CD4-positive, CD25-positive, alpha-beta regulatory T cell (primary cell): ENCODE measurements at regions not wholly inside any gene's neighbourhood (a gene's known extent, or its start where the extent isn't known, plus 50 kb on each side); places are given as distances from the start of the nearest gene placed in this dataset.
"Not testable (repeated sequence)": the region's sequence is repeated elsewhere in the genome, so short reads cannot be mapped to it uniquely, and the experiment has no call there.

Experiments used
- ATAC-seq, 2 donors: fragments of 150-1000 bp; cut with Tn5 transposase; one replicate each; pipeline ENCODE4 v1.10.0; 2021; ENCODE audit warnings: low read depth in 2 of 2, moderate number of reproducible peaks in 2 of 2, moderate library complexity in 1 of 2
- DNase-seq, 3 donors: peaks; one replicate each; pipeline versions ENCODE4 v3.0.0 to v3.0.0-alpha.2; 2012 to 2022; ENCODE audit warnings: mixed read lengths in 1 of 3
- H3K27ac ChIP-seq: one replicate; pipeline ENCODE4 v1.7.0; 2013; ENCODE audit warnings: mild to moderate bottlenecking, low read length; ENCODE audit not compliant: insufficient read depth, poor library complexity, severe bottlenecking
- H3K27me3 ChIP-seq: one replicate; pipeline ENCODE4 v1.7.0; 2013; ENCODE audit warnings: low read length; ENCODE audit not compliant: control insufficient read depth, insufficient read depth
- H3K36me3 ChIP-seq: one replicate; pipeline ENCODE4 v1.7.0; 2013; ENCODE audit warnings: mild to moderate bottlenecking, low read length, moderate library complexity; ENCODE audit not compliant: control insufficient read depth, insufficient read depth
- H3K4me1 ChIP-seq: 2 replicates; pipeline ENCODE4 v1.7.0; 2013; ENCODE audit warnings: mild to moderate bottlenecking, low read length; ENCODE audit not compliant: insufficient read depth, control insufficient read depth, poor library complexity, severe bottlenecking
- H3K4me3 ChIP-seq: one replicate; pipeline ENCODE4 v1.7.0; 2013; ENCODE audit warnings: low read depth, mild to moderate bottlenecking, low read length, moderate library complexity
- H3K9me3 ChIP-seq, 2 experiments: 1 replicate in 1 of 2; 2 replicates in 1 of 2; pipeline ENCODE4 v1.7.0; 2013; ENCODE audit warnings: low read length in 2 of 2, mild to moderate bottlenecking in 1 of 2, moderate library complexity in 1 of 2; ENCODE audit not compliant: control insufficient read depth in 2 of 2
- H3K27ac Mint-ChIP-seq, 3 donors: one replicate each; pipeline ENCODE4 v1.8.0; 2020 to 2022; ENCODE audit warnings: mild to moderate bottlenecking in 3 of 3, mixed read lengths in 3 of 3, moderate library complexity in 2 of 3
- H3K27me3 Mint-ChIP-seq: one replicate; pipeline ENCODE4 v1.8.0; 2022; ENCODE audit warnings: mild to moderate bottlenecking, mixed read lengths
- H3K36me3 Mint-ChIP-seq: one replicate; pipeline ENCODE4 v1.8.0; 2020; ENCODE audit warnings: mixed read lengths
- H3K4me1 Mint-ChIP-seq, 4 donors: one replicate each; pipeline ENCODE4 v1.8.0; 2020 to 2022; ENCODE audit warnings: mixed read lengths in 4 of 4, mild to moderate bottlenecking in 1 of 4
- H3K4me3 Mint-ChIP-seq, 4 donors: one replicate each; pipeline ENCODE4 v1.8.0; 2020 to 2022; ENCODE audit warnings: mild to moderate bottlenecking in 4 of 4, mixed read lengths in 4 of 4, moderate library complexity in 3 of 4
- H3K9me3 Mint-ChIP-seq, 7 donors: one replicate each; pipeline ENCODE4 v1.8.0; 2020 to 2022; ENCODE audit warnings: mixed read lengths in 7 of 7, mild to moderate bottlenecking in 3 of 7, moderate library complexity in 2 of 7

GRCh38 chr12:40172879-40173278, 51.9 kb upstream of the LRRK2 start:
- peaks cover 0 to 6% (median 0%) of the 10 kb centered on the region in 7 donors for H3K9me3 Mint-ChIP-seq
- H3K27me3 ChIP-seq = no peaks in the 10 kb centered on the region
- no peak overlapping the region for H3K27ac ChIP-seq
- no peaks in the 10 kb centered on the region for H3K36me3 ChIP-seq
- DNase-seq (no peak), ATAC-seq (no peak)
- peaks cover 0 to 11% (median 6%) of the 10 kb centered on the region in 4 donors for H3K4me1 Mint-ChIP-seq
- H3K36me3 Mint-ChIP-seq = no peaks in the 10 kb centered on the region
- no peak overlapping the region for H3K27ac Mint-ChIP-seq
- H3K9me3 ChIP-seq = no peaks in the 10 kb centered on the region
- H3K4me3 ChIP-seq = no peak overlapping the region
- no peaks in the 10 kb centered on the region for H3K4me1 ChIP-seq
- no peaks in the 10 kb centered on the region for H3K27me3 Mint-ChIP-seq
- H3K4me3 Mint-ChIP-seq = no peak overlapping the region

- H3K9me3 Mint-ChIP-seq = peaks cover 0 to 6% (median 0%) of the 10 kb centered on the region in 7 donors
- H3K36me3 Mint-ChIP-seq = no peaks in the 10 kb centered on the region
- H3K4me1 Mint-ChIP-seq = peaks cover 0 to 11% (median 6%) of the 10 kb centered on the region in 4 donors
- Histone ChIP-seq H3K27me3 (no peaks in the 10 kb centered on the region), H3K4me3 (no peak overlapping the region), H3K4me1 (no peaks in the 10 kb centered on the region), H3K36me3 (no peaks in the 10 kb centered on the region), H3K27ac (no peak overlapping the region), H3K9me3 (no peaks in the 10 kb centered on the region)
- DNase-seq (no peak), ATAC-seq (no peak)
- H3K27ac Mint-ChIP-seq = peak overlapping the region in 1 of 3 donors; percentile 43
- no peaks in the 10 kb centered on the region for H3K27me3 Mint-ChIP-seq
- H3K4me3 Mint-ChIP-seq = no peak overlapping the region
Observed at GRCh38 chr12:40171501-40171900, 53.3 kb upstream of the LRRK2 start.

GRCh38 chr12:40171066-40171465, 53.7 kb upstream of the LRRK2 start:
- ATAC-seq = no peak

GRCh38 chr12:40170593-40170992, 54.2 kb upstream of the LRRK2 start:
- Mint-ChIP-seq H3K36me3 (no peaks in the 10 kb centered on the region), H3K4me3 (no peak overlapping the region), H3K4me1 (peaks cover 0 to 11% (median 6%) of the 10 kb centered on the region in 4 donors), H3K27ac (no peak overlapping the region), H3K27me3 (no peaks in the 10 kb centered on the region), H3K9me3 (peaks cover 0 to 6% (median 0%) of the 10 kb centered on the region in 7 donors)
- no peaks in the 10 kb centered on the region for H3K36me3 ChIP-seq
- DNase-seq = no peak
- H3K27ac ChIP-seq = no peak overlapping the region
- H3K27me3 ChIP-seq = peaks cover 2% of the 10 kb centered on the region
- H3K9me3 ChIP-seq = no peaks in the 10 kb centered on the region
- H3K4me3 ChIP-seq = no peak overlapping the region
- H3K4me1 ChIP-seq = no peaks in the 10 kb centered on the region
- ATAC-seq = no peak

More at GRCh38 chr12:40171066-40171465, 53.7 kb upstream of the LRRK2 start:
- Histone ChIP-seq H3K4me1 (no peaks in the 10 kb centered on the region), H3K4me3 (no peak overlapping the region), H3K36me3 (no peaks in the 10 kb centered on the region), H3K27ac (no peak overlapping the region), H3K27me3 (no peaks in the 10 kb centered on the region), H3K9me3 (no peaks in the 10 kb centered on the region)
- no peaks in the 10 kb centered on the region for H3K36me3 Mint-ChIP-seq
- peaks cover 0 to 6% (median 0%) of the 10 kb centered on the region in 7 donors for H3K9me3 Mint-ChIP-seq
- peaks cover 0 to 11% (median 6%) of the 10 kb centered on the region in 4 donors for H3K4me1 Mint-ChIP-seq
- no peak for DNase-seq
- no peak overlapping the region for H3K27ac Mint-ChIP-seq
- H3K4me3 Mint-ChIP-seq = no peak overlapping the region
- H3K27me3 Mint-ChIP-seq = no peaks in the 10 kb centered on the region

GRCh38 chr12:40168868-40169267, 55.9 kb upstream of the LRRK2 start:
- peak overlapping the region; percentile 38 for H3K4me3 ChIP-seq
- H3K4me3 Mint-ChIP-seq = peak overlapping the region in 1 of 4 donors; percentile 50
- H3K27ac Mint-ChIP-seq = no peak overlapping the region
- H3K4me1 ChIP-seq = no peaks in the 10 kb centered on the region
- H3K27me3 Mint-ChIP-seq = no peaks in the 10 kb centered on the region
- H3K36me3 ChIP-seq = no peaks in the 10 kb centered on the region
- DNase-seq (peak in 1 of 3 donors; percentile 43), ATAC-seq (no peak)
- H3K9me3 ChIP-seq = no peaks in the 10 kb centered on the region
- H3K9me3 Mint-ChIP-seq = peaks cover 0 to 9% (median 0%) of the 10 kb centered on the region in 7 donors
- peaks cover 2% of the 10 kb centered on the region for H3K27me3 ChIP-seq
- H3K27ac ChIP-seq = no peak overlapping the region
- H3K4me1 Mint-ChIP-seq = peaks cover 0 to 11% (median 6%) of the 10 kb centered on the region in 4 donors
- H3K36me3 Mint-ChIP-seq = no peaks in the 10 kb centered on the region

GRCh38 chr12:40168419-40168818, 56.4 kb upstream of the LRRK2 start:
- H3K27me3 Mint-ChIP-seq, H3K27ac Mint-ChIP-seq, H3K9me3 ChIP-seq, H3K36me3 Mint-ChIP-seq, ATAC-seq, H3K27me3 ChIP-seq, H3K4me1 ChIP-seq, H3K9me3 Mint-ChIP-seq, DNase-seq, H3K36me3 ChIP-seq, H3K27ac ChIP-seq: not testable (repeated sequence)
- H3K4me3 ChIP-seq = peak overlapping the region; percentile 38
- Mint-ChIP-seq H3K4me3 (peak overlapping the region in 1 of 4 donors; percentile 47), H3K4me1 (peaks cover 0 to 11% (median 6%) of the 10 kb centered on the region in 4 donors)

- Histone ChIP-seq H3K4me1 (no peaks in the 10 kb centered on the region), H3K36me3 (no peaks in the 10 kb centered on the region), H3K9me3 (no peaks in the 10 kb centered on the region), H3K27me3 (peaks cover 2% of the 10 kb centered on the region), H3K4me3 (no peak overlapping the region), H3K27ac (no peak overlapping the region)
- peaks cover 0 to 11% (median 6%) of the 10 kb centered on the region in 4 donors for H3K4me1 Mint-ChIP-seq
- no peak overlapping the region for H3K27ac Mint-ChIP-seq
- H3K4me3 Mint-ChIP-seq = no peak overlapping the region
- H3K27me3 Mint-ChIP-seq = no peaks in the 10 kb centered on the region
- no peaks in the 10 kb centered on the region for H3K36me3 Mint-ChIP-seq
- ATAC-seq (no peak), DNase-seq (no peak)
- peaks cover 0 to 8% (median 3%) of the 10 kb centered on the region in 7 donors for H3K9me3 Mint-ChIP-seq
Observed at GRCh38 chr12:40168001-40168400, 56.8 kb upstream of the LRRK2 start.

GRCh38 chr12:40165179-40165578, 59.3 kb upstream of the SLC2A13 start:
- peaks cover 0 to 8% (median 4%) of the 10 kb centered on the region in 7 donors for H3K9me3 Mint-ChIP-seq
- H3K4me1 Mint-ChIP-seq = peaks cover 0 to 11% (median 6%) of the 10 kb centered on the region in 4 donors
- H3K27ac Mint-ChIP-seq = no peak overlapping the region
- H3K27me3 Mint-ChIP-seq = no peaks in the 10 kb centered on the region
- ATAC-seq = no peak
- H3K27ac ChIP-seq = no peak overlapping the region
- no peak overlapping the region for H3K4me3 ChIP-seq
- H3K4me3 Mint-ChIP-seq = no peak overlapping the region
- no peaks in the 10 kb centered on the region for H3K9me3 ChIP-seq
- H3K4me1 ChIP-seq = no peaks in the 10 kb centered on the region
- no peaks in the 10 kb centered on the region for H3K36me3 Mint-ChIP-seq
- H3K36me3 ChIP-seq = no peaks in the 10 kb centered on the region
- peaks cover 2% of the 10 kb centered on the region for H3K27me3 ChIP-seq
- DNase-seq = no peak
